ENCODE measurements at regions not wholly inside any gene's neighbourhood (a gene's known extent, or its start where the extent isn't known, plus 50 kb on each side); places are given as distances from the start of the nearest gene placed in this dataset.
"Not testable (repeated sequence)": the region's sequence is repeated elsewhere in the genome, so short reads cannot be mapped to it uniquely, and the experiment has no call there.

DNA sequence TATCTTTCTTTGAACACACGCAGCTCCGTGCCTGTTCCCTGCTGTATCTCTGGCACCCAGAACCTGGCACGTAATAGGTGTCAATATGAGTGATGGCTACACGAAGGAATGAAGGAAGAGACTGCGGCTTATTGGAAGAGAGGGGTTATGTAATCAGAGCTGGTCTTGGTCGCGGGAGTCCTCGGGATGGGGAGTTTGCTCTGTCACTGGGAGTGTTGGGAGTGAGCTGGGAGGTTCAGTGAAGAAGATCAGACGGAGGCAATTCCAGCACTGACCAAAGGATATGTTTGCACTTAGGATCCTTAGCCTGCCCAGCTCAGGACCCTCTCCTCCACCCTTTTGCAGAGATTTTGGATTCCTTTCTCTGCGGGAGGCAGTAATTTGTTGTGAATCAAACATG lies 709.1 kb downstream of the PTPRU start:
- no peak for DNase-seq

DNA sequence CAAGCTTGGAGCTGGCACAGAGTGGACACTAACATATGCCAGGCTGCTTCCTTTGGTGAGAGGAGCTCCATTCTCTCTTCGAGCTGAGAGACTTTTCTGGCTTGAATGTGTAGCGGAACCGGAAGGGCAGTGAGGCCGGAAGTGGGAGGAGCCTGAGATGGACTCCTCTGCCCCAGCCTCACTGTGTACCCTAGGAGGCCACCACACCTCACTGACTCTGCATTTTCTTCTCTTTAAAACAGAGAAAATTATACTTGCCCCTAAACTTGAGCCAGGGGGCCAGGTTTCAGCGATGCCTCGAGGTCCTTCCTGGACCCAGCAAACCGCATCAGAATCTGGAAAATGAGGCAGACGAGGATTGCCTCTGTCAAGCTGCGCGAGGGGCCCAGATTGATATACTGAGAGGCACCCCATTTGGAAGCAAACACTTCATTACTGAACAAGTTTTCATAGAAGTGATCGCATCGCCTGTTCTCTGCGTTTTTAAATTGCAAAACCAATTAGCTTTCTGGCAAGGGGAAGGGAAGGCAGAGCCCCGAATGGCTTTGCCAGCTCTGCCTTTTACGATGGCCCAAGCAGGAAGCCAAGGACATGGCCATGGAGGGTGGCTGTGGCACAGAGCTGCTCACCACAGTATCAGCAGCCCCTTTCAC lies 708.1 kb downstream of the PTPRU start:
- DNase-seq: no peak

DNA sequence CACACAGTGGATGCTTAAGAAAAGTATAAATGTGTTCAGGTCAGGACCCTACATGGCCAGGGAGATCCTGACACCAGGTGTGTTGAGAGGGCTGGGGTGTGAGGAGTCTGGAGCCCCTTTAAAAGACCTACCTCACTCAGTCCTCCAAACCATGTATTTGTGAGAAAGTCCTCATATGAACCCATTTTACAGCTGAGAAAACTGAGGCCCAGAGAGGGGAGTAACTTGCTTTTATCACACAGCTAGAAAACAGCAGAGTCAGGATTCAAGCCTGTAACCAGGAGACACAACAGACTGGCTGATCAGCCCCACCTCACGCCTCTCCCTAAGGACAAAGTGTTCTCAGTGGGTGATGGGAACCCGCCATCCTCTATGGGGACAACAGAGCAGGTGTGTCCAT lies 706.7 kb downstream of the PTPRU start:
- DNase-seq: no peak

DNA sequence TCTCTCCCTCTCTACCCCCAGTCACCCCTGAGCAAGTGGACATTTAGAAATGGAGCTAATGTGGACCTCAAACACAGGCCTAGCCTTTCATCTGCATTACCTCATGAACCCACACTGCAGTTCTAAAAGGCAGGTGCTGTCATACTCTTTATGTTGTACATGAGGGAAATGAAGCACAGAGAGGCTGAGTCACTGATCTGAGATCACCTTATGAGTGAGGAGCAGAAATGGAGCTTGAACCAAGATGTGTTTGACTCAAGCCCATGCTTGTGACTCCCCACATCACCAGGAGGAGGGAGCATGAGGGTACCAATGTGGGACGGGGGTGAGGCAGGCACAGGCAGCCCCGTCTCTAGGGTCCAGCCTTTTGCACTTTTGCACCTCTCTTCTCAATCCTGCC lies 702.8 kb downstream of the PTPRU start:
- DNase-seq: no peak

DNA sequence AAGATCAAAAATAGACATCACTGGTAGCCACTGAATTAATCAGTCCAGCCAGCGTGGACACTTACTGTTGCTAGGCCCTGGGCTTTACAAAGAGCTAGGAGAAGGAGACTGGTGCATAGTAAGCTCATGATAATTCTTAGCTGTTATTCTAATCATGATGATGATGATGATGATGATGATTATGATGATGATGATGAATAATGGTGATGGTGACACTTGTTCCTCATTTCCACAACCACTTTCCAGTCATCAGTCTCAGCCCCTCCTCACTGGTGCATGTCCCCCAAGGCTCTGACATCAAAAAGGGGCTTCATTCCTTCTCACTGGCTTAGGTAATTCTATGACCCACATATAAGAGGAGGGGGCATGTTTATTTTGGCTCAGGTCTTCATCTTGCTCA lies 701.0 kb downstream of the PTPRU start:
- DNase-seq: no peak

DNA sequence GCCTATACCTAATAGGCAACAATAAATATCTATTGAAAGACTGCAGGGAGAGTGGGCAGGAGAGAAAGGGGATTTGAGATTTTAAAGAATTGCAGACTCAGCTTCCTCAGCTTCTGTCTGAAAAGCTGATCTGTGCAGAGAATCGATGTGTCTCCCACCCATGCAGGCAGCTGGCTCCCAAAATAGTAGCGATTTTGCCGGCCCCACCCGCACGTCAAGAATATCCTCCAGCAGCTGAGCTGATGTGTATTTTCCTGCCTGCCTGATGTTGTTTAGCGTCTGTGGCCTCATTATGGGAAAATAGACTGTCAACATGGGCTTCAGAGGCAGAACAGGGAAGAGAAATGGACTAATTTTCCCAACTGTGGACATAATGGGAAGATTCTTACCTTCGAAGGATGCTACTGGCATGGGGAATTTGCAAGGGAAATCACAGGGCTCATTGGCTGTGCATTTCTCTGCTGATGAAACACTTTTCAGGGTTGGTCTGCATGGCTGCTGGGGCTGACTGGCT lies 699.8 kb downstream of the PTPRU start:
- DNase-seq: no peak

DNA sequence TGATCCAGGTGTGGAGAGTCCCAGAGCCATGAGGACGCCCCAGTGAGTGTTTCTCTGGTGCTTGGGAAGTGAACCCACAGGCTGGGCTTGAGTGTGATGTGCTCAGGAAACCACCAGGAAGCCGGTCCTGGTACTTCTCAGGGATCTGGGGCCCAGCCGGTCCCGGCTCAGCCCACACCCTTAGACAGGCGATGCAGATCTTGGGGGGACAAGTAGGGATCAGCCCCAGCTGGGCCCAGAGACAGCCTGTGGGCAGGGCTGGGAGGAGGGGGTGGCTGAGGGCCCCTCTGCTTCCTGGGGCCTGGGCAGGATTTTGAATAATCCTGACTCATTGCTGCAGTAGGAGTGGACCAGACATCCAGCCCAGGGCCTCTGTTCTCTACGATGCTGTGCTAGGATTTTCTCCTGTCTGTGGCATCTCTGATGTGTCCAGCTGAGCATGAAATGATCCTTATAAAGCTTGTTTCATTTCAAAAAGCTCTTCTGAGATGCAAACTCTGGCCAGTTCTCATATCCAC lies 698.0 kb downstream of the PTPRU start:
- DNase-seq: no peak

DNA sequence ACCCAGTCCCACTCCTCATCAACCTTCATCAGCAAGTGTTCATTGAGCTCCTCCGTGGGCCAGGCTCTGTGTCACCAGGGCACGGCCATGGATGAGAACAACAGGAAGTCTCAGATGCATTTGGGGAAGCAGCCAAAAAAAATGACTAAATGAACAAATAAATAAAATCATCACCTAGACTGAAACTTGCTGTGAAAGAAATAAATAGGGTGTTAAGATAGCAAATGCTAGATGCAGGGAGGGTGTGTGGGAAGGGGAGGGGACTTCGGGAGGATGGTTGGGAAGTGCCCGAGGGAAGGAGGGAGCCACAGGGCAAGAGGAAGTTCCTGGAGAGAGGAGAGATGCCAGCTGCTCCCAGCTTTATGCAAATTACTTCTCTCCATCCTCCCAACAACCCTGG lies 696.7 kb downstream of the PTPRU start:
- peak; percentile 74 for DNase-seq

DNA sequence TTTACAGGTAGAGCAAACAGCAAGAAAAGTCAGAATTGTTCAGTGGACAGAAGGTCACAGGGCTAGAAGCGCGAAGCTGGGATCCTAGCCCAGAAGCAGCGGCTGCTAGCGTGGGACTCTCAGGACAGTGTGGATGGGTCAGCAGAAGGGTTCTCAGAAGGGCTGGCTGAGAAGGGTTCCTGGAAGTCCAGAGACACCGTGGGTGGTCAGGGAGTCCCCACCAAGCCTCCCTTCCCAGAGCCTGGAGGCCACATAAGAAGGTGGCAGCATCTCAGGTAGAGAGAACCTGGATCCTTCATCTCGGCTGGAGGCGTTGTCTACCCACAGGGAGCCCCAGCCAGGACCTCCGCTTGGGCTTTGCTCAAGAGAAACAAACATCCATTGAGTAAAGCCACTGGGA lies 696.3 kb downstream of the PTPRU start:
- no peak for DNase-seq

DNA sequence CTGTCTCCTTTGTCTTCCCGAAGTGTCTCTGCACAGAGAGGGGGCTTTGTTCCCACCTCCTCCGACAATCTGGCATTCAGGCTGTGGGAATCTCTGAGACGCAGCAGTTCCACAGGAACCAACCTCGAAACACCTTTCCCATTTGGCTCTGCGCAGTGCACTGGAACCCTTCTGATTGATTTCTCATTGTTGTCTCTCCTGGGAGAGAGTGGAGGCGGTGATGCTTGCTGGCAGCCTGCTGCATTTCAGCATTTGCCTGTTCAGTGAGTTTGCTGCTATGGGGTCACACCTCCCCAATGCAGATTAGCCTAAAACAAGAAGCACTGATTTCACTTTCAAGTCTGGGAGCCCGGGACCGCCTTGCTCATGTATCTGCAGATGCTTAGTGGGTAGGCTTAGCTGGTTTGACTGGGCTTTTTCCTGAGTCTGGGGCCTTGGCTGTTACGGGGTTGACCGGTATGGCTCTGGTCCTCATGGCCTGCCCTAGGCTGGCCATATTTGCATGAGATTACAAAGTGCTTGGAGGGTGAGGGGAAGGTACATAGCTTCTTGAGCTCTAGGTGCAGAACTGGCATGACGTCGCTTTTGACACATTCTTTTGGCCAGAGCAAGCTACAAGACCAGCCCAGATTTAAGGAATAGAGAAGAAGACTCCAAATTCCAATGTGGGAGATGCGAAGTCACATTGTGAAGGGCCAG lies 695.3 kb downstream of the PTPRU start:
- no peak for DNase-seq

DNA sequence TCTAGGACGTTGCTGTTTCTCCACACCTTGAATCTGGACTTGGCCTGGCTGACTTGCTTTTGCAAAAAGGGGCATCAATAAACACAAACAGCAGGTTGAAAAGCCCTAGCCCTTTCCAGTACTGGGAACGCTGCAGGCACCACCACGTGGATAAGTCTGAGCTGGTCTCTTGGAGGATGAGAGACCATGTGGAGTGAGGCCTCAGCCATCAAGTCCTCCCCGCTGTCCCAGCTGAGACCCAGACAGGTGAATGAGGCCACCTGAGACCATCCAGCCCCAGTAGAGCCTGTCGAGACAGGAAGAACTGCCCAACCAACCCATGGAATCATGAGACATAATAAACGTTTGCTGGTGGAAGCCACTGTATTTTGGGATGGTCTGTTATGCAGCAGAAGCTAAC lies 688.7 kb downstream of the PTPRU start:
- DNase-seq: no peak

DNA sequence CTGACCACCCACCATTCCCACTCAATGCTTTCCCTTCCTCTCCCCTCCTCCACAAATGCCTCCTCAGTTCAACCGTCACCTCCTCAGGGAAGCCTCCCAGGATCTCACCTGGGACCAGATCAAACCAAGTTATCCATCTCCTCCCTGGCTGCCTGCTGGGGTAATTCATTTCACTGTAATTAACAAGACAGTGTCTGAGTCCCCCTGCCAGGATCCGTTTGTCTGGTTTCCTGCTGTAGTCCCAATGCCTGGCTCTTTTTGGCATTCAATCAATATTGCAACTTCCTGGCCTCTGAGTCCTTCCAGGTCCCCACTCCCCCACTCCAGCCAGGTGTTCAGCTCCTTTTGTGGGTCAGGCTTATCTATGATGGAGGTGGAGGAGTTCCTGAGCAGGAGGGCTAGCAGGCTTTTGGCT lies 687.7 kb downstream of the PTPRU start:
- DNase-seq: peak; percentile 57

DNA sequence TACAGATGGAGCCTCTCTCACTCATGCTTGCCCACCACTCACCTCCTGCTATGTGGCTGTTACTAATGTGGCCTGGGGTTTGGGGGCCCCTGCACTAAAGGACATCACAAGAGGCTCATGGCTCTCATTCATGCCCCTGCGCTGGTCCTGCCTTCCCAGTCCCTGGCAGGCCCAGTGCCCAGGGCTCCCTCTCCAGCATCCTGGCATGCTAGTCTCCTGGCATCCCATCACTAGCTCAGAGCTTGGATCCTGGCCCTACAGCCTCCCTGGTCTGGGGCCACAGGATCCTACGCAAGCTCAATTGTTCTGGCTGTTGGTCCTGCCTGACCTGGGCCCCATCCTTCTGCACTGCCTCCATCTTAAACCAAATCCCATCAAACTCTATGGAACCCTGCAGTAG lies 685.4 kb downstream of the PTPRU start:
- DNase-seq: no peak

DNA sequence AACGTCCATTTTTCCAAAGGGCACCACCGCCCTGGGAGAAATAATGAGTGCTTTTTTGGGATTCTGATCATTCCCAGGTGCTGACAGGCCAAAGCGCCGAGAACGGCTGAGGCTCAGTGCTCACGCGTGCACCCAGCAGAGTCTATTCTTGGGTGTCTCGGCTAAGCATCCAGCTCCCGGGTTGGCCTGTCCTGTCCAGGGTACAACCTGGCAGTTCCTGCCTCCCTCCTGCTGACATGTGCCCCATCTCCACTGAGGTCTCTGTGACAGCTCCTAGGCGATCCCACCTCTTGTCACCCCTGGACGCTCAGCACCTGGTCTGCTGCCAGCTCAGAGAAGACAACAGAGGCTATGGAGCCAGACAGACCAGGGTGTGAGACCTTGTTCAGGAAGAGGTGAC lies 684.5 kb downstream of the PTPRU start:
- DNase-seq: no peak

DNA sequence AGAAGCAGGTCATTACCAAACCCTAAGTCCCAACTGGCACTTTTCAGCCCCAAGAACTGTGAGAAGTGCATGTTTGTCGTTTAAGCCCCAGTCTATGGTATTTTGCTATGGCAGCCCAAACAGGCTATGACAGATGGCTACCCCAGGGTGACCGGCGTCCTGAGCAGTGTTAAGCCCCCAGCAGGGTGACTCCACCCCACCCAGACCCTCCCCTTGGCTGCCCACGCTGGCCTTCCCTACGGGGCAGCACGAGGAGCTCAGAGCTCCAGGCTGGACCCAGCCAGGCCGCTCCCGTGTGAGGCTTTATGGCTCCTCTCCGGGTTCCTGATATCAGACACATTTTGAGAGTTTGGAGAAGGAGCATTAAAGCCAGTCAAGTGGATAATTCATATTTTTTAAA lies 684.0 kb downstream of the PTPRU start:
- DNase-seq: no peak

DNA sequence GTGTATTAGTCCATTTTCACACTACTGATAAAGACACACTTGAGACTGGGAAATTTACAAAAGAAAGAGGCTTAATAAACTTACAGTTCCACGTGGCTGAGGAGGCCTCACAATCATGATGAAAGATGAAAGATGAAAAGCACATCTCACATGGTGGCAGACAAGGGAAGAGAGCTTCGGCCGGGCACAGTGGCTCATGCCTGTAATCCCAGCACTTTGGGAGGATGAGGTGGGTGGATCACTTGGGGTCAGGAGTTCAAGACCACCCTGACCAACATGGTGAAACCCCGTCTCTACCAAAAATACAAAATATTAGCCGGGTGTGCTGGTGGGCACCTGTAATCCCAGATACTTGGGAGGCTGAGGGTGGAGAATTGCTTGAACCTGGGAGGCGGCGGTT lies 682.7 kb downstream of the PTPRU start:
- DNase-seq: not testable (repeated sequence)

DNA sequence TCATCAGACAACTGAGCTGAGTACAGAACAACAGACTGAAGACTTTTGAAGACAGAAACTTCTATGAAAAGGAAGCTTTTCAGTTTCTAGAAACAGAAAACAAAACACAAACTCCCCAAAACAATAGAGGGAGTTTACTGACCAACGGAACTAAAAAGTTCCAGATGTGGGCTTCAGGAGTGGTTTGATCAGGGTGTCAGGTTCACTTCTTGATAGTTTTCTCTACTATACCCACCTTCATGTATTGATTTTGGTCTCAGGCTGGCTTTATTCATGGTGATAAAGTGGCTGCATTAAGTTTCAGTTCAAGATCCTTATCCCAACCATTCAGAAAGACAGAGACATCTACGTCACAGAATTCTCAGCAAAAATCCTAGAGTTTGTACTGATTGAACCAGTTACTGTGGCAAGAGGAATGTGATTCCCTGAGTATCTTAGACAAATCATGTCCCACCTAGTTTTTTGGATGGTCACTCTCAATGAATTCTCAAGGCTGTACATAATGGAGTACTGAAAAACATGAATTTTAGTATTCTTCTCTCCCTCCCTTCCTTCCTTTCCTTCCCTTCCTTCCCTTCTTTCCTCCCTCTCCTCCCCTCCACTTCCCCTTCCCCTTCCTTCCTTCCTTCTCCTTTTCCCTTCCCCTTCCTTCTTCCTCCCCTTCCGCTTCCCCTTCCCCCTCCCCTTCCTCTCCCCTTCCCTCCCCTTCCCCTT lies 680.5 kb downstream of the PTPRU start:
- no peak for DNase-seq

DNA sequence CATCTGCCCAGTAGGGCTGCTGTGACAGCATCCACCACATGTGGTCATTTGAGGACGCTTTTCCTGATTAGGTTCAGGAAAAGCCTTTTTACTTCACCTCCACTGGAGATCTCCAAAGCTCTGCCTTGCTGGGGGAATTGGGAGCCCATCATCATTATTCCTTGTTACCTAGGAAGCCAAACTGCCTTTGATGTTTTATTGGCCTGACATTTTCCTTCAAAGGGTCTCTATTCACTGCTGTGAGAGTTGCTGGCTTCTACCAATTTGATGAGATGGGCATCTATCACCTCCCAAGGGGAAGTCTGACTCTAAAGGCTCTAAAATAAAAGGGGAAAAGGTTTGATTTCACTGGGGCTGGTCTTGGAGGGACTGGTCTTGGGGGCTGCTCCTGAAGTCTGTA lies 678.6 kb downstream of the PTPRU start:
- DNase-seq: no peak

DNA sequence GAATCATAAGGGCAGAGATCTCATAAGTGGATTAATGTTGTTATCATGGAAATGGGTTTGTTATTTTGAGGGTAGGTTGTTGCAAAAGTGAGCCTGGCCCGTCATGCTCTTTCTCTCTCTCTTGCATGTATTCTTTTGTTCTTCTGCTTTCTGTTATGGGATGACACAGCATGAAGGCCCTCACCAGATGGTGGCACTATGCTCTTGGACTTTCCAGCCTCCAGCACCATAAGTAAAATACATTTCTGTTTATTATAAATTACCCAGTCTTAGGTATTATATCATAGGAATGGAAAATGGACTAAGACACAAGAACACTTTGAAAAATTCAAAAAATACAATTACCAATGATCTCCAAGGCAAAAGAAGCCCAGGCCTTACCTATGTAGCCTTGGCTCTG lies 676.1 kb downstream of the PTPRU start:
- no peak for DNase-seq

DNA sequence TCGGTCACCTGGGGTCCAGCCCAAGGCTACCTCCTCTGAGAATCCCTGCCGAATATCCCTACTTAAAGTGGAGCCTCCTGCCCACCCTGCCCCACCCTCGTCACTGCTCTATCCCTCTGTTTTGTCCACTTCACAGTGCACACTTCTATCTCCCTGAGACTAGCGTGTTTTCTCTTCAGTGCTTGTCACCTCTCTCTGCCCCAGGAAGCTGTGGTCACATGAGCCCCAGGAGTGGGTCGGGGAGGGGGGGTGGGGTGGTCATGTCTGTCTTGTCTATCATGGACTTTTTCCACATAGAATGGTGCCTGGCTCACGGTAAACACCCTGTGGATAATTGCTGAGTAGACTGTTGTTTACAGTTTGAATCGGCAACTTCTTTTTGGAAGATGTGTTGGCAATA lies 673.6 kb downstream of the PTPRU start:
- no peak for DNase-seq

DNA sequence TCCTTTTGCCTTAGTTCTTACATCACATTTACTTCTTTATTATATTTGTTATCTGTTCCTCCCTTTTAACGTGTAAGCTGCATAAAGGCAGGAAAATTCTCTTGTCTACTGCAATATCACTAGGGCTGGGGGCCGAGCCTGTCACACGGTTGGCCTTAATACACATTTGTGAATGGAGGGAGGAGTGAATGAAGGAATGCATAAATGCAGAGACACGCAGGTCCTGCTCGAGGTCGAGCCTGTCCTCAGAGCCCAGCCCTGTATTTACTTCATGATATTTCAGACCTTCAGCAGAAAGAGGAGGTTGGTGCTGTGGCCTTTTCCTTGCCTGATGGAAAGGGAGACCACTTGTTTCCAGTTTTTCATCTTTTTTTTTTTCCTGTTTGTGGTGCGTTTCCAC lies 671.3 kb downstream of the PTPRU start:
- DNase-seq: no peak

DNA sequence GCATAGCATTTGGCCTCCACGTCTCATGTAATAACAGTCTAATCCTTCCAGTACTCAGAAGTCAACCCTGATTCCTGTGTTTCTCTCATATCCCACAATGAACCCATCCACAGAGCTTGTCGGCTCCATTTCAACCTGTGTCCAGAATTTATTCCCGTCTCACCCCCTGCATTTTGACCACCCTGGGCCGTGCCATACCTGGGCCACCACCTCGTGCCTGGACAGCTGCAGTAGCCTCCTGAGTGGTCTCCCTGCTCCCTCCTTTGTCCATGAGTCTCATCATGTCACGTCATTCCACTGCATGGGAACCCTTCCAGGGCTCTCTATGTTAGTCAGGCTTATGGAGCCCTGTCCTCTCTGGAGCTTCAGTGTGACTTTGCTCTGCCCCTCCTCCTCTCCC lies 670.6 kb downstream of the PTPRU start:
- no peak for DNase-seq

DNA sequence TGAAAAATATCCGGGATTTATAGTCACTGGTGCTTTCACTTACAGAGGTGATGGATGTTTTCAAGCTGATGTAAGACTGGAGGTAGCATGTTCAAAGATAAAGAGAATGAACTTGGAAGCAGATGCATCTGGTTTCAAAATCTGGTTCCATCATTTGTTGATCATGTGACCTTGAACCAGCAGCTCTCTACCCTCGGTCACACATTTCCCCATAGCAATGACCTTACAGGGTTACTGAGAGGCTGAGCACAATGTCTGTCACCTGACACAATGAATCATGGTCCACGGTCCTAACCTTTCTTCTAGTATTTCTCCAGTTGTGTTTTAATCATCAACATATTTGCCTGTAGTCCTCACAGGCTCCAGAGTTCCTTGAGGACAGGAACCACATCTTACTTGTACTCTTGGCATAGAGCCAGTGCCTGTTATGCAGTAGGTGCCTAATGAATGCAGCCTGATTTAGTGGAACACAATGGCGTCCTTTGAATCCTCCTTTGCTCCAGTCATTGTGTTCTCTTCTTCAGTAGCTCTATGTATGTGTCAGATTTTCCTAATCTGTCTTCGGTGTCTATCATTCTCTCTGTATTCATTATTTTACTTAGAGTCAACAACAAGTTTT lies 667.3 kb downstream of the PTPRU start:
- no peak for DNase-seq
